ENCODE measurements at regions not wholly inside any gene's neighbourhood (a gene's known extent, or its start where the extent isn't known, plus 50 kb on each side); places are given as distances from the start of the nearest gene placed in this dataset.

DNA sequence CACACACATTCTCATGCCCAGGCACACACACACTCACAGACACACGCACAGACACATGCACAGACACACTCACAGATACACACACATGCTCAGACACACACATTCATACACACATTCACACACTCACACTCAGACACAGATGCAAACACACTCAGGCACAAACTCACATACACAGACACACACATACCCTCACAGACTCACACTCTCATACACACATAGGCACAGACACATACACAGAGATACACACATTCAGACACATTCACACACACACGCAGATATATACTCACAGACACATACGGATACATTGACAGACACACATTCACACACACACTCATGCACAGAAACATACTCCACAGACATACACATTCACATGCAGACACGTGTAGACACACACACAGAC, 89.6 kb downstream of the RBFOX3 start:
- no peak for DNase-seq (ENCODE audit: low read depth in 1 of 2, low spot score in 1 of 2)

DNA sequence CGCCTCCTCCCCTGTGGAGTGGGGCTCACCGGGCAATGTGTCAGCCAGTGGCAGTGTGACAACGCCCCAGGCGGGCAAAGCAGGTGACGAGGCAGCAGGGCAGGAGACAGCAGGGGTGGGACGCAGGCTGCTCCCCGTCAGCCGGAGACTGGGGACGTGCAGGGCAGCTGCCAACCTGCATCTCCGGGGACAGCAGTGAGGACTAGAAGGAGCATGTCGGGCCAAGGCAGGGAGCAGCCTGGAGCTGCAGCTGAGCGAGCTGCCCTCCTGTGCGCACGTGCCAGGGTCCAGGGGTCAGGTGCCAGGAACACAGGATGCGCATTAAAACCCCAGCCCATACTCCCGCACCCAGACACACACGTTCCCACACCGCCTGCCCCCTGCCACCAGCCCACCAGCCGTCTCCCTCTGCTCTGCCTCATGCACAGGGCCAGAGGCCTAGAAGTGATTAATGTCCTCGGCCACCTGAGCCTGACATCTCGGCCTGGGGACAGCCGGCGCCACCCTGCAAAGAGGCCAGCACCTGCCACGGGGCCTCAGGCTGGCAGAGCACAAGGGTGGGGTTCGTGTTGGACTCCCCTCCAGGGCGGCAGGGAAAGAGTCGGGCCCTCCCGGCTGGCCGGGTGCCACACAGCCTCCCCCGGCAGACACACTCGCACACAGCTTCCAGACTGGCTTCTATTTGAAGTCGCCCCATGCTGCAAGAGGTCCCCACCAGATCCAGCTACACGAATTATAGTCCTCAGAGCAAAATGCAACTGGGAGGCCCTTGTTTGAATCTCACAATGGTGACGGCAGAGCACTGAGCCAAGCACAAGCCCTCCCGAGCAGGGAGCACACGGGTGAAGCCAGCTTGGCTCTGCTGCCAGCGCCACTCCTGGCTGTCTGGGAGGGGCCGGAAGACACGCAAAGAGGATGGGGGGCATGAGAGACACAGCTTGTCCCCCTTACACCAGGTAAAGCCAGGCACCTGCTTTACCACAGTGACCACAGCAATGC, 90.4 kb downstream of the RBFOX3 start:
- no peak for DNase-seq (ENCODE audit: low read depth in 1 of 2, low spot score in 1 of 2)

DNA sequence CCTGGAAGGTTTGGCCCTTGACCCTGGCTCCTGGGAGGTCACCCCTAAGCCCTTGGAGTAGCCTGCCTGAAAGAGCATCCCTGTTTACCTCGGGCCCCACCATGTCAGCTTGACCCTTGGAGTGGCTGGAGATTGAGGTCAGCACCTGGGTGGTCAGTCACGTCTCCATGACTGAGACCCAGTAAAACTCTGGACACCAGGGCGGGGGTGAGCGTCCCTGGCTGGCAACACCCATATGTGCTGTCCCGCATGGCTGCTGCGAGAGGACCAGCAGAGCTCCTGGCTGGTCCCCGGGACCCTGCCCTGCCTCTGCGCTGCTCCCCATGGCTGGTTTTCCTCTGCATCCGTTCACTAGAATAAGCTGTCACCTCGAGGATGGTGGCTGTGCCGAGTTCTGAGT, 91.2 kb downstream of the RBFOX3 start:
- DNase-seq (ENCODE audit: low read depth in 1 of 2, low spot score in 1 of 2), result no peak

DNA sequence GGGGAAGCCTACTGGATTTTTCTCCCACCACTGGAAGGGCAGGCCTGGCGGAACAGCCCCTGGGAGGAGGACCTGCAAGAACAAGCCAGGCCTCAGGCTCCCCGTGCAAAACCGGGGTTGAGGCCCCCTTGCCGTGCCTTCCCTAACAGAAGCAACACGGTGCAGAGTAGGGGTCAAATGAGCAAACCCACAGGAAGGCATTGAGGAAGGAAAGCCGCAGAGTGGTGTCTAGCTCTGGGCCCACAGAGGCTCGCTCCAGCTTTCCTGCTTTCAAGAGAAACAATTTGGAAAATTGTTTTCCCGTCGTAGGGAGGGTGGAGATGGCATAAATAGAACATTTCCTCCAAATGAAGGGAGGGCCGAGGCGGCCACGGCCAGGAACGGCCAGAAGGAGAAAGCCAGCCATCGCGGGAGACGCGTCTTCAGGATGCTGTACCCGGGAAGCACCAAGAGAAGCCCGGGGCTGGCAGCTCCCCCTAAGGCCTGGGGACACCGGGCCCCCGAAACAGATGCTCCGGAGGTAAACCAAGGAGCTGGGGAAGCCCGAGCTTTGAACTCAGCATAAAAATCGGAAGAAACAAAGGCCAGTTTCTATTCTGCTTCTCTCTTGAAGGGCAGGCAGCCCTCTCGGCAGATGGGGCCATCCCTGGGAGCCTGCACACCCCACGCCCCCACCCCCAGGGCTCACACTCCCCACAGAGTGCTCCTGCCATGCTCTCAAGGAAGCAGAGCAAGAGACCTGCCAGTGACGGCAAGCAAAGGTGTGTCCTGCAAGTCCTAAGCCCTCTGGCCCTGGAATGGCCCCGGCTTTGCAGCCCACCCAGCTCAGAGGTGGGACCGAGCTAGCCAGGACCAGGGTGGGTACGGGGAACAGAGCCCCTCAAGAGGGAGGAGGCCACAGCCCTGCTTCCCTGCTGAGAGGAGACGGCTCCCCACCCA, 92.0 kb downstream of the RBFOX3 start:
- no peak for DNase-seq (ENCODE audit: low read depth in 1 of 2, low spot score in 1 of 2)

DNA sequence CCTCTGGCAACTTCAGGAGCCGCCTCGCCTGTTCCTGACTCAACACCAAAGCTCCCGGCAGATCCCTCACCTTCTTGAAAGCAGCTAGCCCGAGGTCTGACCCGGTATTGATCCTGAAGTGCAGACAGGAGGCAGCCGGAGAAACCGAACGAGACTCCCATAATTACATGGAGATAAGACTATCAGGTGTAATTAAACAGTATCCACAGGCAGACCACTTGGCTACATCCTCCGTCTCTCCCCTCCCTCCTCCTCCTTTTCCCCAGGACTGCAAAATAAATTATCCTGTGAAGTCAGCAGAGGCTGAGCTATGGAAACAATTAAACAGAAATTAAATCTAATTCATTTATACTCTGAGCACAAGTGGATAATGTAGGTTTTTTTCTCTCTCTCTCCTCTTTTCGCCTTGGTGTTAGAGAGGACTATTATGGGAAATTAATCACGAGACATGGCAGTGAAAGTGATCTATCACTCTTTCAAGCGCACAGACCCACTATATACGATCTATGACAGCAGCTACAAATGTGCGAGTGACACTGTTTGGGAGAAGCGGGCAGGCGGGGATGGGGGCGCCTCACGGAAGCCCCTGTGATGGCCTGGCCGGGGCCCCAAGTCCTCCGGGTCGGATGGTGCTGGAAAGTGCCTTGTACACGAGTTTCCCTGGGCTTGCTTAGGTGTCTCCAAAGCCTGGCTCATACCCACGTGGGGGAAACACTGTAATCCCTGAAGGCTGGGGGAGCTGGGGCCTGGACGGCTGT, 92.8 kb downstream of the RBFOX3 start:
- no peak for DNase-seq (ENCODE audit: low read depth in 1 of 2, low spot score in 1 of 2)

DNA sequence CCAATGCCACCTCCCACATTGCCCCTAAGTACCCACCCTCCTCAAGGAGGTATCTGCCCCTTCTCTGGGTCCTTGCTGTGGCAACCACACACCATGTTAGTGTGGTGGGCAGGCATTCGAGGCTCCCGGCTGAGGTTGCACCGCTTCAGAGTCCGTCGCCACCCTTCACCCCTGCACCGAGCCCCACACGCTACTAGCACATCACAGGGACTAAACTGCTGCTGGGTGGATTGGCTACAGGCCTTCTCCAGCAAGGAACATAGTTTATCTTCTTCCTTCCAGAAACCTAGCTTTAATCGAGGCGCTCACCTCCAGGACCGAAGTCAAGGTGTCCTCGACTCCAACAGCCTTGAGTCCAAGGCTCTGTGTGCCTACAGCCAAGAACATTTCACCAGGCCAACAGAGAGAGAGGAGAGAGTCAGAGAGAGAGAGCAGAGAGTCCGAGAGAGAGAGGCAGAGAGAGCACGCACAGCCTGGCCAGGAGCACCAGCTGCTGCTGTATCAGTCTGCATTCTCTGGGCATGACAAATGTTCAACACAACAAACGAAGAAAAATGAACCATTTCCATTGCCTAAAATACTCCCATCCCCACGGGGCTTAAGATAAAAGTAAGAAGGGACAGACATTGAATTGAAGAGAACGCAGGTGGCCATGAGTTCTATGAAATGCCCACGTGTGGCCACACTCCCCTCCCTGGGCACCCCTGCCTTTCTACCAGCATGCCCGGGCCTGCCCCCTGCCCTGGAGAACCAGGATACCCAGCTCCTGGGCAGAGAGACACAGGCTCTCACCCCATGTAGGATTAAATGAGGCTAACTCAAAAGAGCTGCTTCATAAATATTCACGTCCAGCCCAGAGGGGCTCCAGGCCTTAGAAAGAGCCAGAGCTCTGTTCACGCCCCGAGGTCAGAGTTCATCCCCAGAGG, 94.9 kb downstream of the RBFOX3 start:
- DNase-seq (ENCODE audit: low read depth in 1 of 2, low spot score in 1 of 2), result no peak

DNA sequence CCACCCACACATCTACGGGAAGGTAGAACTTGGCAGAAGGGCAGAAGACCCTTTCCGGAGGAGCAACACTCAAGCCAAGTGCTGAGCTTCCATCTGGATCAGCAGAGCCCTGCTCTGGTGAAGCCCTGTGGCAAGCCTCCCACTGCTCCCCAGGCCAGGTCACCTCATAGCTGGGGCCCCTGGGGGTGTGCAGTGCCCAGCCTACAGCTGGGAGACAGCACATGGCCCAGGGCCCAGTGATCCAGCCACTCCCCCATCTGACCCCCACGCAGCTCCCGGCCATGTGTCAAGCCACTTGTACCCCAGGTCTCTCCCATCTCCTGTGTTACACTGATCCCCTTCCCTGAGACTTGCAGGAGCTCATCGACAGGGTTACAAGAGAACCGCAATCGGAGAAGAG, 95.7 kb downstream of the RBFOX3 start:
- no peak for DNase-seq (ENCODE audit: low read depth in 1 of 2, low spot score in 1 of 2)

DNA sequence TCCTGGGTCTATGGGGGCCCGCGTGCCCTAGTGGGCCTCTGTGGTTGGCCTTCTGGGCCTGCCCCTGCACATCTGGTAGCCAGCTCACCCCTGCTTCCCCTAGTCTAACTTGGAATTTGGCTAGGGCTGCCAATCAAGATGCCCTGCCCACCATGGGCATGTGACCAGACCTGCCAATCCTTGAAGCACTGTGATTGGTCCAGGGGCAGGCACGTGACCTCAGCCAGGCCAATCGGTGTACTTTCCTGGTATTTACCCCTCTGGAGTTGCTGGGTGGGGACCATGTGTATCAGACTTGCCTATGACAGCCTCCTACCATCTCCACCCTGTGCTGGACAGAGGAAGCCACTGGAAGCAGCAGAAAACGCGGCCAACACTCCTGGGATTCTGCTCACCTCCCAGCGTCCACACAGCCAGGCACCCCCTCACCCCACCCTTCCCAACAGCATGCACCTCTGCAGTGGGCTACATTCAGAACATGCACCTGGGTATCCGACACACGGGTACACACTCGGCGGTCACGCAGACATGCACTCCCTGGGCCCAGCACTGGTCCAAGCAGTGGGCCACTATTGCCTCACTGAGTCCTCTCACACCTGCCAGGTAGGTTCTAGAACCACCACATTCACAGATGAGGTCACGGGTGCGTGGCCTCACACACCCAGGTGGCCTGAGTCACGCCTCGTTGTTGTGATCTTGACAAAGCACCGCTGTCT, 96.9 kb downstream of the RBFOX3 start:
- DNase-seq (ENCODE audit: low read depth in 1 of 2, low spot score in 1 of 2), result no peak

DNA sequence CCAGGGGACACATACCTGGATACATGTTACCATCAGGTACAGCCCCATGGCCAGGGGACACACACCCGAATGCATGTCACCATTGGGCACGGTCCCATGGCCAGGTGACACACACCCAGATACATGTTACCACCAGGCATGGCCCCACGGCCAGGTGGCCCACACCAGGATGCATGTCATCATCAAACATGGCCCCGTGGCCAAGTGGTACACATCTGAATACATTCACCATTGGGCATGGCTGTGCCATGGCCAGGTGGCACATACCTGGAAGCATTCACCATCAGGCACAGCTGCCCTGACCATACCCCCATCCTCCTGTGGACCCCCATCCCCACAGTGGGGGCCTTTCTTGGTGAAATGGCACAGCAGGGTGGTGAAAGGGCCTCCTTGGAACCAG, 97.6 kb downstream of the RBFOX3 start:
- DNase-seq (ENCODE audit: low read depth in 1 of 2, low spot score in 1 of 2), result no peak

DNA sequence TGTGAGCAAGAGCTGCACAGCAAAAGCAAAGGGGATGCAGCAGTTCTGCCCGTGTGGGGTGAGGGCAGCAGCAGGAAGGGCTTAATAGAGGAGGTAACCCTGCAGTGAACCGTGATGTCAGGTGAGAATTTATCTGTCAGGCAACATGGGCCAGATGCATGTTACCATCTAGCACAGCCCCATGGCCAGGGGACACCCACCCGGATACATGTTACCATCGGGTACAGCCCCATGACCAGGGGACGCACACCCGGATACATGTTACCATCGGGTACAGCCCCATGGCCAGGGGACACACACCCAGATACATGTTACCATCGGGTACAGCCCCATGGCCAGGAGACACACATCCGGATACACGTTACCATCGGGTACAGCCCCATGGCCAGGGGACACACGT, 99.4 kb downstream of the RBFOX3 start:
- DNase-seq (ENCODE audit: low read depth in 1 of 2, low spot score in 1 of 2), result no peak

DNA sequence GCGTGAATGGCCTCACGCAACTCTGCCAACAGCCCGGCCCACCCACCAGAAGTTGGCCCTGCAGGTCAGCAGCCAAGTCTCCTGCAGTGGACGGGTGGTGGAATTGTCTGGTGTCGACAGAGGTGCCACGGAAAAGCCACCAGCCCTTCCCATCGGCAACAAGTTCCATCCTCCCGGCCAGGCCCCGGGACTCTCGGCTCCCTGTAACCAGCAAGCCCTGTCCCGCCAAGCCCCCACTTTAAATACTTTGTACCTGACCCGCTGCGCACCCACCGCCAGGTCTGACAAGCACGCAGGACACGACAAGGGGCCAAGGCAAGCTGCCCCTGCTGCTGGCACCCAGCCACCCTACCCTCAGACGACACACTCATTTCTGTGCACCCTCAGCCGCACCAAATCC, 100.8 kb downstream of the RBFOX3 start:
- DNase-seq (ENCODE audit: low read depth in 1 of 2, low spot score in 1 of 2), result no peak

DNA sequence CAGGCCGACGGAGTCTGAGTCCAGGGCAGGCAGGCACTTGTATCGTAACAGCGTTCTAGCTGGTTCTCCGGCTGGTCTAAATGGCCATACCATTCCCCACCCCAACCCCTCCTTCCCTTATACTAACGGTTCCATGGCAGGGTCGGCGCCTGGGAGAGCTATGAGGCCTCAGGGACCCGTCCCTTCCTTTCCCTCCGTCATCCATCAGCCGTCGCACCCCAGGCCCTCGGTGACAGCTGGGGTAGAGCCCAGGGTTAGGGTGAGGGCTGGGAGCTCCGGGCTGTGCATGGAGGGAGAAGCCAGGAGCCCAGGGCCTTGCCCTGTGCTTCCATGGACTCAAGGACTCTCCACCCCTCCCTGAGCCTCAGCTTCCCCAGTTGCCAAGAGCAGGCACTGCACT, 101.4 kb downstream of the RBFOX3 start:
- DNase-seq (ENCODE audit: low read depth in 1 of 2, low spot score in 1 of 2), result no peak

DNA sequence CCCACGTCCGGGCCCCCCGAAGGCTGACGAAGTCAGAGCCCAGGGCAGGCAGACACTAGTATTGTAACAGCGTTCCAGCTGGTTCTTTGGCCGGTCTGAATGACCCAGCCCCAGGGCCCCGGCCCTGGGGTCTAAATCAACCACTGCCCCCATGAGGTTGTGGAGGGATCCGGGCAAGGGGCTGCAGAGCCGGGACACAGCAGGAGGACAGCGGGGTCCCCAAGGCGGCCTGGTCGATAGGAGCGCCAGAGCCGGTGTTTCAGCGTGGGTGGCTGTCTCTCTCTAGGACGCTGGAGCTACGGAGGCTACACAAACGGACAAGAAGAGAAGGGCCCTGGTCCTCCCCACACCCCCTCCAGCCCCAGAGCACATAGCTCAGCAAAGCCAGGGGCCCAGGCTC, 101.8 kb downstream of the RBFOX3 start:
- DNase-seq (ENCODE audit: low read depth in 1 of 2, low spot score in 1 of 2), result no peak

DNA sequence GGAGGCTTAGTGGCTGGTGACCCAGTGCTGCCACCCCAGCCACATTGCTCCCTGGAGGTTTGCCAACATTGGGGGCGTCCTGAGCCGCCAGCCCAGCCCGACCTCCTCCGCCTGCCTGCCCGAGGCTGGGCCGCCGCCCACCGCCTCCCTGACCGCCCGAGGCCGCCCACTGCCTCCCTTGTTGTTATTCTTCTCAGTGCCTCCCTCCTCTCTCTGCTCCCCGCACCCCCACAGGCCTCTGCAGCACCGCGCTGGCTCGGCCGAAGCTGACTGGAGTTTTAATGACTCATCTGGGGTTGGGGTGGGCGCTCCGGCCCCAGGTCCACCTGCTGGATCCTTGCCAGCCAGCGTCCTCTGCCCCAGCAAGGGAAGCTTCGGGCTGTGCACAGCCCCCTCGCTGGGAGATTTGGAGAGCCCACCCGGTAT, 102.5 kb downstream of the RBFOX3 start:
- DNase-seq (ENCODE audit: low read depth in 1 of 2, low spot score in 1 of 2), result no peak

DNA sequence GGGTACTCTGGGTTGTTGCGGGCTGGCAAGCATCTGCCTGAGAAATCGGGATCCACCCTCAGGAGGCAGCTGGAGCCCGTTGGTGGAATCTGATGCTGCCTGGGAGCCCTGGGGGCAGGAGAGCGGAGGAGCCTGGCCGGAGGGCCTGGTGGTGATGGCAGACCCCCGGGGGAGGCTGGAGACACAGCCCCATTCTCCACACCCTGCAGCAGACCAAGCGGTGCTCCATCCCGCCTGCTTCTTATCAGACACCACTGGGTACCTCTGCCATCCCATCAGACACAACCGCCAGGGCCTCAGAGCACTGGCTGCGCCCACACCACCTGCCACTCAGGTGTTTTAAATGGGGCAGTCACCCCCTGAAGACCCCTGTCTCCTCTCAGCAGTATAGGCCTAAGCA, 103.9 kb downstream of the RBFOX3 start:
- DNase-seq (ENCODE audit: low read depth in 1 of 2, low spot score in 1 of 2), result no peak

DNA sequence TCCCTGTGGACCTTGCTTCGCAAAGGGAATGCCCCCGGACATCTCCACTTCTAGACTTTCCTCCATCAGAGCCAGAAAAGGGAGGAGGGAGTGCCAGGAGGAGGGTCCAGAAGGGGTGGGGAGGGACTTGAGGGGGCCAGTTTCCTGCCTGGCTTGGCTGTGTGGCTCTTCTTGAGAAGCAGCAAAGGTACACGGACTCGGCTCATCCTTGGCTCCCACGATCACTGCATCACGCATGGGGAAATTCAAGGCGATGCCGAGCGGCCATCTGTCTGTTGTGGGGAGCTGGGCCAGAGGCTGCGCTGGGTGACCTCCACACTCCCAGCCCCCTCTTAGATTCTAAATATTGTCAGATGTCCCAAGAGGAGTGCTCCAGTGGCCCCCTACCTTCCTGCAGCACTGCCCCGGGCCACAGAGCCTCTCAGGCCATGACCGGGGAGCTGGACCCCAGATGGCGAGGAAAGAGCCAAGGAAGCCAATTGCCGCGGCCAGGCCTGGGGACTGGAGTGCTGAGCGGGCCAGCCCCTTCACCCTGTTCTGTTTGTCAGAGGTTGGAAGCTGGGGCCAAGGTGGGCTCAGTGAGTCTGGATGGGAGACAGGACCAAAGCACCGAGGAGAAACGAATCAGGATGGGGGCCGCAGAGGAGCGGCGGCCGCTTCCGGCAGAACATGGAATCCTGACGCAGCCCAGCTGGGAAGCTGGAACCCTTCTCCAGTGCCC, 104.5 kb downstream of the RBFOX3 start:
- no peak for DNase-seq (ENCODE audit: low read depth in 1 of 2, low spot score in 1 of 2)

DNA sequence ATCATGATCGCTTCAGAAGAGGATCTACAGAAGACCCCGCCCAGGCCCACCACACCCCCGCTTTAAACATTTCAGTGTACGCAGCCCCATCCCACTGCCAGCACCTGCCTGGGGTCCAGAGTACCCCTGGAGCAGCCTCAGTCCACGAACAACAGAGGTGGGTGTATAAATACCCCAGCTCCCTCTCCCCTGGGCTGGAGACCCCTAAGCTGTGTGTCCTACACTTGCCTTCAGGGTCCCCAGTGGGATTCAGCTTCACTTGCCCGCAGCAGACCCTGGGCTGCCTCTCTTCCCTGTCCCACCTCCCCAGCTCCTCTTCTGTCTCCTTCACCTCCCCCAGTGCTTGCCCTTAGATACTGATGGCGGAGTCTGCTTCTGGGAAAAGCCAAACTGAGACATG, 105.7 kb downstream of the RBFOX3 start:
- no peak for DNase-seq (ENCODE audit: low read depth in 1 of 2, low spot score in 1 of 2)

DNA sequence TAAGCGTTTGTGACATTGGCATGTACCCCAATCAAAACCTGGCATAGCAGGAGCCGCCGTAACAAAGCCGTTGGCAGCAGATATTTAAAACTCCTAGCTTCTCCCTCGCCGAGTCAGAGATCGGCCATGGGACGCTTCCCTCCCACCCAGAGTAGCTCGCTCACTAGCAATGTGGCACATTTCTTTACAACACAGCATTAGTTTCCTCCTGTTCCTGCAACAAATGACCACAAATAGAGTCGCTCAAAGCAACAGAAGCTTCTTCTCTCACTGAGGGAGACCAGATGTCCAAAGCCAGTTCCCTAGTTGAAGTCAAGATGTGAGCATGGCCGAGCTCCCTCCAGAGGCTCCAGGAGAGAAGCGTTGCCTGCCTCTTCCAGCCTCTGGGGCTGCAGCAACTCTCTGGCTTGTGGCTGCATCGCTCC, 106.7 kb downstream of the RBFOX3 start:
- no peak for DNase-seq (ENCODE audit: low read depth in 1 of 2, low spot score in 1 of 2)

All from activated CD4-positive, alpha-beta T cell treated with anti-CD3 and anti-CD28 coated beads, Interleukin-2, amount 50 U/mL, for 24 hours (primary cell).